ENCODE measurements at regions not wholly inside any gene's neighbourhood (a gene's known extent, or its start where the extent isn't known, plus 50 kb on each side); places are given as distances from the start of the nearest gene placed in this dataset.

- Histone ChIP-seq H3K27ac (no peak overlapping the region), H3K4me3 (replicated peaks in 1 of 3) (no peak overlapping the region), H3K27me3 (no peaks in the 10 kb centered on the region), H3K9me3 (no peaks in the 10 kb centered on the region), H3K36me3 (no peaks in the 10 kb centered on the region), H3K4me1 (no peaks in the 10 kb centered on the region)
- DNase-seq: no peak
- intact Hi-C loops (cut with DNase I): no loop called here
- TF ChIP-seq, protein P1, sequence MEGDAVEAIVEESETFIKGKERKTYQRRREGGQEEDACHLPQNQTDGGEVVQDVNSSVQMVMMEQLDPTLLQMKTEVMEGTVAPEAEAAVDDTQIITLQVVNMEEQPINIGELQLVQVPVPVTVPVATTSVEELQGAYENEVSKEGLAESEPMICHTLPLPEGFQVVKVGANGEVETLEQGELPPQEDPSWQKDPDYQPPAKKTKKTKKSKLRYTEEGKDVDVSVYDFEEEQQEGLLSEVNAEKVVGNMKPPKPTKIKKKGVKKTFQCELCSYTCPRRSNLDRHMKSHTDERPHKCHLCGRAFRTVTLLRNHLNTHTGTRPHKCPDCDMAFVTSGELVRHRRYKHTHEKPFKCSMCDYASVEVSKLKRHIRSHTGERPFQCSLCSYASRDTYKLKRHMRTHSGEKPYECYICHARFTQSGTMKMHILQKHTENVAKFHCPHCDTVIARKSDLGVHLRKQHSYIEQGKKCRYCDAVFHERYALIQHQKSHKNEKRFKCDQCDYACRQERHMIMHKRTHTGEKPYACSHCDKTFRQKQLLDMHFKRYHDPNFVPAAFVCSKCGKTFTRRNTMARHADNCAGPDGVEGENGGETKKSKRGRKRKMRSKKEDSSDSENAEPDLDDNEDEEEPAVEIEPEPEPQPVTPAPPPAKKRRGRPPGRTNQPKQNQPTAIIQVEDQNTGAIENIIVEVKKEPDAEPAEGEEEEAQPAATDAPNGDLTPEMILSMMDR (IDR thresholded peaks at IDR 0.05): no peak
- no peak for TF ChIP-seq POLR2A (IDR thresholded peaks at IDR 0.05)
These were observed 154.9 kb upstream of the PELI2 start for GRCh38 chr14:55963295-55963694.

- WGBS, 2 donors: 87 to 92% methylated on average over 8 of the region's 8 CpGs
- no peak for DNase-seq
- intact Hi-C loops (cut with DNase I): no loop called here
These were observed 154.1 kb upstream of the PELI2 start for GRCh38 chr14:55964091-55964490.

DNA sequence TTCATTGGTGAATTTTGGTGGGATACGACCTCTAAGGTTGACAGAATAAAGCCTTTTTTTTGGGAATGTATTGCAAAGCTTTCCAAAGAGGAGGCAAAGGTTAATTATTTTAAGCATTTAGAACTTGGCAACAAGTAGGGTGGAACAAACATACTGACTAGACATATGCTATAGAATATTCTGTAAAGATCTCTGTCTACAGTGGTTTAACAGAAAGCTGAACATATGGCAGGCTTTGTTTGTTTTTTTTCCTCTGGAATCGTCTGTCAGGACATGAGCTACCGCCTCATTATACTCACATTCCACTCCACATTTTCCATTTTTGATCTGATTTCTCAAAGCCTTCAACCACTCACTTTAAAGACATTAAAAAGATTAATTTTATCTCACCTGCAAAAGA is 153.4 kb upstream of the PELI2 start:
- H3K4me1 ChIP-seq: no peaks in the 10 kb centered on the region
- H3K27me3 ChIP-seq: no peaks in the 10 kb centered on the region
- no peaks in the 10 kb centered on the region for H3K36me3 ChIP-seq
- H3K27ac ChIP-seq: no peak overlapping the region
- DNase-seq: no peak
- intact Hi-C loops (cut with DNase I): no loop called here
- WGBS, 2 donors: 70 to 78% methylated on average over 3 of the region's 3 CpGs
- H3K9me3 ChIP-seq: no peaks in the 10 kb centered on the region
- TF ChIP-seq, protein P1 (IDR thresholded peaks at IDR 0.05): no peak
- TF ChIP-seq POLR2A (IDR thresholded peaks at IDR 0.05): no peak
- H3K4me3 ChIP-seq (replicated peaks in 1 of 3): no peak overlapping the region

More at GRCh38 chr14:55964091-55964490, 154.1 kb upstream of the PELI2 start:
- TF ChIP-seq, protein P1 (IDR thresholded peaks at IDR 0.05): no peak
- no peak for TF ChIP-seq POLR2A (IDR thresholded peaks at IDR 0.05)
- H3K4me3 ChIP-seq (replicated peaks in 1 of 3): no peak overlapping the region
- no peak overlapping the region for H3K27ac ChIP-seq
- H3K4me1 ChIP-seq: no peaks in the 10 kb centered on the region
- no peaks in the 10 kb centered on the region for H3K36me3 ChIP-seq
- H3K27me3 ChIP-seq: no peaks in the 10 kb centered on the region
- no peaks in the 10 kb centered on the region for H3K9me3 ChIP-seq

- Histone ChIP-seq H3K27me3 (no peaks in the 10 kb centered on the region), H3K27ac (no peak overlapping the region), H3K4me1 (no peaks in the 10 kb centered on the region), H3K4me3 (replicated peaks in 1 of 3) (no peak overlapping the region), H3K36me3 (no peaks in the 10 kb centered on the region), H3K9me3 (no peaks in the 10 kb centered on the region)
- 75 to 78% methylated on average over 2 of the region's 2 CpGs for WGBS, 2 donors
- TF ChIP-seq POLR2A (IDR thresholded peaks at IDR 0.05): no peak
- TF ChIP-seq, protein P1 (IDR thresholded peaks at IDR 0.05): no peak
- intact Hi-C loops (cut with DNase I): no loop called here
- no peak for DNase-seq
These were observed 152.4 kb upstream of the PELI2 start for GRCh38 chr14:55965851-55966250.

- Histone ChIP-seq H3K4me1 (no peaks in the 10 kb centered on the region), H3K4me3 (replicated peaks in 1 of 3) (no peak overlapping the region), H3K9me3 (no peaks in the 10 kb centered on the region), H3K27ac (no peak overlapping the region), H3K36me3 (no peaks in the 10 kb centered on the region), H3K27me3 (no peaks in the 10 kb centered on the region)
- intact Hi-C loops (cut with DNase I): no loop called here
- TF ChIP-seq, protein P1 (IDR thresholded peaks at IDR 0.05): no peak
- no peak for TF ChIP-seq POLR2A (IDR thresholded peaks at IDR 0.05)
- WGBS, 2 donors: 32 to 44% methylated on average over 3 of the region's 3 CpGs
- DNase-seq: no peak
These were observed 149.5 kb upstream of the PELI2 start for GRCh38 chr14:55968741-55969140.

Data from thyroid gland (tissue), 4 donors.